CD4-positive, alpha-beta memory T cell (primary cell): ENCODE measurements at regions not wholly inside any gene's neighbourhood (a gene's known extent, or its start where the extent isn't known, plus 50 kb on each side); places are given as distances from the start of the nearest gene placed in this dataset.

Experiments
- CTCF ChIA-PET: fragments of 350-600 bp; sonication (Branson Sonifier 250); formaldehyde crosslinking; loops from one replicate; lab custom pipeline; 2021; ENCODE audit warnings: inconsistent platforms; ENCODE audit not compliant: partially characterized antibody; lab: Charles Lee
- POLR2A ChIA-PET: fragments of 350-600 bp; sonication (Branson Sonifier 250); formaldehyde crosslinking; loops from one replicate; lab custom pipeline; 2021; ENCODE audit not compliant: partially characterized antibody; lab: Charles Lee
- DNase-seq, 5 donors: peaks; one replicate each; pipeline versions ENCODE4 v3.0.0 to v3.0.0-alpha.2; 2020 to 2022; ENCODE audit warnings: mixed read lengths in 1 of 5
- H3K27ac ChIP-seq: one replicate; pipeline ENCODE4 v1.7.0; 2013; ENCODE audit warnings: low read depth, low read length
- H3K27me3 ChIP-seq: 2 replicates; pipeline ENCODE4 v1.7.0; 2013; ENCODE audit warnings: mild to moderate bottlenecking, low read length, moderate library complexity; ENCODE audit not compliant: insufficient read depth
- H3K36me3 ChIP-seq: 2 replicates; pipeline ENCODE4 v1.7.0; 2013; ENCODE audit warnings: mild to moderate bottlenecking, low read length, moderate library complexity; ENCODE audit not compliant: insufficient read depth
- H3K4me1 ChIP-seq: 2 replicates; pipeline ENCODE4 v1.7.0; 2013; ENCODE audit warnings: mild to moderate bottlenecking, low read length, moderate library complexity; ENCODE audit not compliant: insufficient read depth
- H3K4me3 ChIP-seq, 2 donors: one replicate each; pipeline ENCODE4 v1.7.0; 2013; ENCODE audit warnings: low read length in 2 of 2, mild to moderate bottlenecking in 1 of 2
- H3K9me3 ChIP-seq, 2 donors: one replicate each; pipeline ENCODE4 v1.7.0; 2013; ENCODE audit warnings: low read length in 2 of 2, control low read depth in 1 of 2; ENCODE audit not compliant: control insufficient read depth in 1 of 2
- H3K27ac Mint-ChIP-seq, 7 donors: one replicate each; pipeline ENCODE4 v1.8.0; 2020 to 2021; ENCODE audit warnings: mixed read lengths in 7 of 7, mild to moderate bottlenecking in 6 of 7, inconsistent platforms in 3 of 7, moderate library complexity in 3 of 7
- H3K27me3 Mint-ChIP-seq, 2 donors: one replicate each; pipeline ENCODE4 v1.8.0; 2020 to 2021; ENCODE audit warnings: mixed read lengths in 2 of 2
- H3K36me3 Mint-ChIP-seq, 2 donors: one replicate each; pipeline ENCODE4 v1.8.0; 2020 to 2021; ENCODE audit warnings: mixed read lengths in 2 of 2, inconsistent platforms in 1 of 2, mild to moderate bottlenecking in 1 of 2
- H3K4me1 Mint-ChIP-seq, 4 donors: one replicate each; pipeline ENCODE4 v1.8.0; 2020 to 2021; ENCODE audit warnings: mixed read lengths in 4 of 4, mild to moderate bottlenecking in 1 of 4
- H3K4me3 Mint-ChIP-seq, 8 donors: one replicate each; pipeline ENCODE4 v1.8.0; 2020 to 2021; ENCODE audit warnings: mixed read lengths in 8 of 8, mild to moderate bottlenecking in 7 of 8, moderate library complexity in 6 of 8, inconsistent platforms in 3 of 8
- H3K9me3 Mint-ChIP-seq, 8 donors: one replicate each; pipeline ENCODE4 v1.8.0; 2020 to 2021; ENCODE audit warnings: mixed read lengths in 8 of 8, mild to moderate bottlenecking in 5 of 8, inconsistent platforms in 3 of 8, moderate library complexity in 1 of 8
- intact Hi-C: fragments of 100-400 bp; cut with micrococcal nuclease; formaldehyde crosslinking; loops from one replicate; pipeline ENCODE4 v1.15.1; 2023

DNA sequence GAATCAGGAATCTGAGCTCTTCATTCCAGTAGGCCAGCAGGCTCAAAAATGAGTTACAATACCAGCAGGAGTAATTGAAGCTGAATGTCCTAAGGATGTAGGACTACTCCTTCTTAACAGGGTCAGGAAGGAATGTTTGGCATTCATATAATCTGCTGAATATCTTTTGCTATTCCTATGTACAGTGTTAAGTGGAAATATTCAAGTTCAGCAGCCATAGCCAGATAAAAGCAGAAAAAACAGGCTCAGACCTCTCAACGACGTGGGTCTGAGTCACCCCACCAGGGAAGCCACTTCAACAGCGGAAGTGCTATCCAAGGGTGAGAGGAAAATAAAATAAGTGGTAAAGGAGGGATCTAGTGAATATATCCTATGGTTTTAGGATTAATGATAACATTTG lies 577.0 kb downstream of the SPOCK3 start:
- ChIA-PET POLR2A (no interaction called here), CTCF (no interaction called here)
- Mint-ChIP-seq H3K27ac (peak overlapping the region in 1 of 7 donors; percentile 19), H3K4me3 (no peak overlapping the region), H3K27me3 (no peaks in the 10 kb centered on the region), H3K9me3 (peaks cover 0 to 11% (median 4%) of the 10 kb centered on the region in 8 donors), H3K36me3 (no peaks in the 10 kb centered on the region), H3K4me1 (no peaks in the 10 kb centered on the region)
- no peak overlapping the region for H3K4me3 ChIP-seq
- no peaks in the 10 kb centered on the region for H3K36me3 ChIP-seq
- no peak for DNase-seq
- H3K4me1 ChIP-seq = no peaks in the 10 kb centered on the region
- H3K9me3 ChIP-seq = no peaks in the 10 kb centered on the region
- H3K27me3 ChIP-seq = no peaks in the 10 kb centered on the region
- no peak overlapping the region for H3K27ac ChIP-seq
- intact Hi-C loops = no loop called here

DNA sequence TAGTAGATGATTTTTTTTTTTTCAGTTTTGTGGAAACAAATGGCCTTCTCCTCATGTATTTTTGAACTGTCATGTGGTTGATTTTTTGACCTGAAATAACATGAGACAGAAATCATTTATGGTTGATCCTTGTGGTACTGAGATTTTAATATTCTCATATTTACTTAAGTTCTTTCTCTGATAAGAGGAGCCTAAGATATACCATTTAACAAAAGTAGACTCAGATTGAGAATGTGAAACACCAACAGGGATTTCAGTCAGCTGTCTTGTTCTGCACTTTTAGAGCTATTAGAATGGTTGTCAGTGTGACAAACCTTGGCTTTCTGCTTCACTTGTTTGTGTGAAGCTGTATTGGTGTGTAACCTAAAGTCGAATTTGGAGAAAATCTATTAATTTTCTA lies 575.7 kb downstream of the SPOCK3 start:
- Histone ChIP-seq H3K9me3 (no peaks in the 10 kb centered on the region), H3K27ac (no peak overlapping the region), H3K4me1 (no peaks in the 10 kb centered on the region), H3K4me3 (no peak overlapping the region), H3K27me3 (no peaks in the 10 kb centered on the region), H3K36me3 (no peaks in the 10 kb centered on the region)
- ChIA-PET POLR2A (no interaction called here), CTCF (no interaction called here)
- H3K4me1 Mint-ChIP-seq = no peaks in the 10 kb centered on the region
- peaks cover 0 to 17% (median 5%) of the 10 kb centered on the region in 8 donors for H3K9me3 Mint-ChIP-seq
- H3K27ac Mint-ChIP-seq = no peak overlapping the region
- intact Hi-C loops = no loop called here
- no peak for DNase-seq
- H3K27me3 Mint-ChIP-seq = no peaks in the 10 kb centered on the region
- no peak overlapping the region for H3K4me3 Mint-ChIP-seq
- no peaks in the 10 kb centered on the region for H3K36me3 Mint-ChIP-seq

DNA sequence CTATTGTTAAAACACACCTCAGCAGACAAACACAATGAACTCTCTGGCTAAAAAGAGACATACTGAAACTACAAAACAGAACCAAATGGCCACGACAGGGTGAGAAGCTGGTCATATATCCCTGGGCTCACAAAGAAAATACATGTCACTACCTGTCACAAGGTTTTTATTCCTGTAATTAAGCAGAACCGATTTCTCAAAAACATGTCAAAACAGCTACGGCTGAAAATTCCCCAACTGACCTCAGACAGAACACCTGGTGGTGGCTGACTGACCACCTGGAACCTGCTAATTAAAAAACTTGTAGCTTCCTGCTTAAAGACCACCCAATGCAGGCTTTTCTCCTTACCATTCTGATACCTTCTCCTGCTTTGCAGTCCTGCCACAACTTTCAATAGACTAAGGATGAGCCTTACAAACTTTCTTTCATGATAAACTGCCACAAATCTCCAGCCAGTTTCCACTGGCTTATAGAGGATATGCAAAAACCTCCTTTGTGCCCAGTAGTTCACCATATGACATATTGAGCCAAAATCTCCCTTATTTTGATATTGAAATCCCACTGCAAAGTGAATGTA lies 571.9 kb downstream of the SPOCK3 start:
- Histone ChIP-seq H3K27ac (no peak overlapping the region), H3K36me3 (no peaks in the 10 kb centered on the region), H3K4me1 (no peaks in the 10 kb centered on the region), H3K4me3 (no peak overlapping the region), H3K27me3 (no peaks in the 10 kb centered on the region), H3K9me3 (no peaks in the 10 kb centered on the region)
- H3K36me3 Mint-ChIP-seq = no peaks in the 10 kb centered on the region
- H3K27me3 Mint-ChIP-seq = no peaks in the 10 kb centered on the region
- POLR2A ChIA-PET = interaction anchor here (0.6 kb wide), 1 partner anchor 120 kb away, joined by 3 read pairs; no protein-coding TSS in a partner anchor
- H3K27ac Mint-ChIP-seq = no peak overlapping the region
- no peaks in the 10 kb centered on the region for H3K4me1 Mint-ChIP-seq
- no peak for DNase-seq
- H3K9me3 Mint-ChIP-seq = peaks cover 0 to 13% (median 5%) of the 10 kb centered on the region in 8 donors
- CTCF ChIA-PET = no interaction called here
- intact Hi-C loops = no loop called here
- H3K4me3 Mint-ChIP-seq = no peak overlapping the region

DNA sequence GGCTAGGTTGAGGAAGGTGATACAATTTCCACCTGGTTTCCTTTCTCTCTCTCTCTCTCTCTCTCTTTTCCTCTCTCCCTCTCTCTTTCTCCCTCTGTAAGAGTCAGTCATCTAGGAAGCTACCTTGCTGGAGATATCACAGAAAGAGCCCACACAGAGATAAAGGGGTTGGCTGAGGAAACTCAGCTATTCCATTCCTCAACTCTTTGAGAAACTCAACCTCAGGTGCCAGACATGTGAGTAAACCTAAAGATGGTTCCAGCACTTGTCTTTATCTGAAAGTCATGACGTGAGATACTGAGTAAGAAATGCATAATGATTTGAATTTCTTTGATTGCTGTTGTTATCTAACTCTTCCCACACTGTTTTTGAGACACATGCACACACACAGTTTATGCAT lies 564.0 kb downstream of the SPOCK3 start:
- H3K36me3 ChIP-seq = no peaks in the 10 kb centered on the region
- DNase-seq = no peak
- Mint-ChIP-seq H3K36me3 (no peaks in the 10 kb centered on the region), H3K27me3 (no peaks in the 10 kb centered on the region), H3K4me3 (no peak overlapping the region), H3K9me3 (peaks cover 0 to 9% (median 5%) of the 10 kb centered on the region in 8 donors), H3K27ac (no peak overlapping the region), H3K4me1 (no peaks in the 10 kb centered on the region)
- CTCF ChIA-PET = no interaction called here
- no peak overlapping the region for H3K4me3 ChIP-seq
- no peaks in the 10 kb centered on the region for H3K27me3 ChIP-seq
- H3K27ac ChIP-seq = no peak overlapping the region
- H3K4me1 ChIP-seq = no peaks in the 10 kb centered on the region
- intact Hi-C loops = no loop called here
- H3K9me3 ChIP-seq = peaks cover 0 to 4% of the 10 kb centered on the region in 2 donors
- POLR2A ChIA-PET = no interaction called here

DNA sequence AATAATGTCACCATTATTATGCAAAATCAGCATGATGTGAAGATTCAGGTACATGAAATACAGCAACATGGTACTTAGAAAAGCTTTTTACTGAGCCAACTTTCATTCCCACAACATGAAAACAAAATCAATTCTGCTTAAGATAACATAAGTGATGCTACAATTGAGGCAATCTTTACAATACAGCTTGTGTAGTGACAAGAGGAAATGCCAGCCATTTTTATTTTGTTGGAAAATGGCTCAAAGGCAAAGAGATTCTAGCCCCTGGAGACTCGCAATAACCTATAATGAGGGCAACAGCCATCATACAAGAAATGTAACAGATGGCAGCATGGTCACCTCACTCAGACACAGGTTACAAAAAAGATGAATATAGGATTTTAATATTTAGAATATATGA lies 560.4 kb downstream of the SPOCK3 start:
- POLR2A ChIA-PET = no interaction called here
- no peaks in the 10 kb centered on the region for H3K27me3 ChIP-seq
- CTCF ChIA-PET = no interaction called here
- H3K4me1 Mint-ChIP-seq = no peaks in the 10 kb centered on the region
- intact Hi-C loops = no loop called here
- no peak overlapping the region for H3K27ac ChIP-seq
- H3K4me3 ChIP-seq = no peak overlapping the region
- H3K9me3 Mint-ChIP-seq = peaks cover 0 to 12% (median 5%) of the 10 kb centered on the region in 8 donors
- no peak for DNase-seq
- no peaks in the 10 kb centered on the region for H3K36me3 ChIP-seq
- no peaks in the 10 kb centered on the region for H3K27me3 Mint-ChIP-seq
- H3K9me3 ChIP-seq = peaks cover 0 to 4% of the 10 kb centered on the region in 2 donors
- H3K4me3 Mint-ChIP-seq = no peak overlapping the region
- no peak overlapping the region for H3K27ac Mint-ChIP-seq
- no peaks in the 10 kb centered on the region for H3K4me1 ChIP-seq
- H3K36me3 Mint-ChIP-seq = no peaks in the 10 kb centered on the region

DNA sequence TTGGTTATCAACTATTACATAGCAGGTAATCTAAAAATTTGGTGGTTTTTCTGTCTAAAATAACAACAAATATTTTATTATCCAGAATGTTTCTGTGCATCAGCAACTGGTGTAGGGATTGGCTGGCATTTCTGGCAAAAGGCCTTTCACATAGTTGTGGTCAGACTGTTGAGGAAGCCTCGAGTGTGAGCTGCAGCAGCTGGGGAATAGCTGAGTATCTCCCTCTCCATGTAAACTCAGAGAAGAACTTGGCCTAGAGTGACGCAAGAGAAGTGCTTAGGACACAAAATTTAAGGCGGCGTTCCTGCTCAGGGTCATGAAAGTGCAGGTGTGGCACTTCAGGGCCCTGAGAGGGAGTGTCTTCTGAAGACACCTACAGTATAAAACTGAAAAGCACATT lies 558.9 kb downstream of the SPOCK3 start:
- H3K27ac Mint-ChIP-seq = no peak overlapping the region
- H3K4me1 Mint-ChIP-seq = no peaks in the 10 kb centered on the region
- intact Hi-C loops = no loop called here
- H3K27me3 Mint-ChIP-seq = no peaks in the 10 kb centered on the region
- no peak for DNase-seq
- no peak overlapping the region for H3K4me3 ChIP-seq
- ChIA-PET POLR2A (no interaction called here), CTCF (no interaction called here)
- peaks cover 0 to 13% (median 5%) of the 10 kb centered on the region in 8 donors for H3K9me3 Mint-ChIP-seq
- peaks cover 0 to 4% of the 10 kb centered on the region in 2 donors for H3K9me3 ChIP-seq
- no peak overlapping the region for H3K27ac ChIP-seq
- H3K4me3 Mint-ChIP-seq = no peak overlapping the region
- no peaks in the 10 kb centered on the region for H3K36me3 Mint-ChIP-seq
- H3K27me3 ChIP-seq = no peaks in the 10 kb centered on the region
- H3K36me3 ChIP-seq = no peaks in the 10 kb centered on the region
- no peaks in the 10 kb centered on the region for H3K4me1 ChIP-seq

DNA sequence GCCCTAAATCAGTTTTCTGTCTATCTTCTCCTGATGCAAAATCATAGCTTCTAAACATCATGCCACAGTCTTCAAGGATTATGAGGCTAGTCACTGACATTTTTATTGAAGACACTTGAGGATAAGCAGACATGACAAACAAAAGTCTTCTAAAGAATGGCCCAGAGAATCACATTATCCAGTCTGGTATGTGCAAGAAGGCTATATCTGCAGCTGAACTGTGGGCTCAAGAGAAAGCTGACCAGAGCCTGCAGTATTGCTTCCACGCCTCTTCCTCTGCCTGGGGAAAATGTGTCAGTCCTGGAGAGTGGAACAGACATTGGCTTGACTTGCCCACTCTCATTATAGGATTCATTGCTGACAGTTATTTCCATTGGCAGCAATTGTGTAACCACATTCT lies 553.5 kb downstream of the SPOCK3 start:
- Mint-ChIP-seq H3K4me3 (no peak overlapping the region), H3K36me3 (no peaks in the 10 kb centered on the region), H3K4me1 (no peaks in the 10 kb centered on the region), H3K9me3 (peaks cover 0 to 8% (median 4%) of the 10 kb centered on the region in 8 donors), H3K27ac (no peak overlapping the region), H3K27me3 (no peaks in the 10 kb centered on the region)
- CTCF ChIA-PET = no interaction called here
- Histone ChIP-seq H3K27ac (no peak overlapping the region), H3K4me3 (no peak overlapping the region), H3K4me1 (no peaks in the 10 kb centered on the region), H3K9me3 (no peaks in the 10 kb centered on the region), H3K27me3 (no peaks in the 10 kb centered on the region), H3K36me3 (no peaks in the 10 kb centered on the region)
- no peak for DNase-seq
- intact Hi-C loops = no loop called here
- POLR2A ChIA-PET = interaction anchor here (0.8 kb wide), 1 partner anchor 21 kb away, joined by 4 read pairs; no protein-coding TSS in a partner anchor
